Heart left ventricle (tissue), 13 donors: ENCODE measurements at regions not wholly inside any gene's neighbourhood (a gene's known extent, or its start where the extent isn't known, plus 50 kb on each side); places are given as distances from the start of the nearest gene placed in this dataset.

Experiments used
- POLR2A ChIP-seq, 2 donors: fragments of 450-650 bp; IDR thresholded peaks; one replicate each; pipeline ENCODE4 v1.6.1; 2017; ENCODE audit warnings: antibody characterized with exemption in 2 of 2, mild to moderate bottlenecking in 2 of 2, moderate library complexity in 2 of 2
- TF ChIP-seq, protein P1 (sequence below), 12 donors: fragments of 200-600 bp; sonication (generic) in 4 of 12; IDR thresholded peaks; one replicate each; pipeline versions ENCODE4 v1.5.0 to v1.8.0; 2018 to 2022; ENCODE audit warnings: antibody characterized with exemption in 12 of 12, mild to moderate bottlenecking in 5 of 12
- donor health status: ischemic (EF 13 %, LVEDD 7.1; RV severe dilation, severe dysfunction).
- donor health status: DM: no; HTN: yes; CAD: no.
- donor health status: DM: no; HTN: no; CAD: no.
- donor health status: ischemic (EF 25% LVEDD 6.9; RV normal size, moderate dysfunction).
- donor health status: ischemic (EF 25% LVEDD 5.7; RV mildly dilated, moderate dysfunction).
- donor health status: ischemic (EF 35%, LVEDD 5.7; RV mildly dilated, moderate dysfunction).
- donor health status: nonischemic (EF 11% LVEDD 7.7; RV severe dilation, severe dysfunction).
- donor health status: DM: yes; HTN: yes; CAD: no.
- donor health status: PGD.
- donor health status: ischemic (EF 29% LVEDD 5.4; RV normal size, mild dysfunction).
- donor health status: nonischemic (EF 23%, LVEDD 6.1; RV moderate dilation, normal function).

DNA sequence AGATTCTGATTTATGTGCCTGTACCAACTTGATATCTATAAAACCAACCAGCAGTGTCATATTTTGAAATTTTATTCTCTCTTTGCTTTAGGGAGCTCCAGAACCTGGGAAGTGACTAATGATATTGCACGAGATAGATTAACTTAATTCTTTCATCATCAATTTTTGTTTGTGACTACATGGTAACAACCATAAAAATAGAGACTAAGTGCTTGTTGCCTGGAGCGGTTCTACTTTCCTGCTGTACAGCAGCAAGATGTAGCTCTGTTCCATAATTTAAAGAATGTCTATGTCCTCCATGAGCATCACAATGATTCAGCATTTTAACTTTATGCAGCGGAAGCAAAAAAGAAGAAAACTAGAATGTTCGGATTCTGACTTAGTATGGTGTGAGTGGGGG is 275.6 kb downstream of the KLF5 start:
- TF ChIP-seq, protein P1, sequence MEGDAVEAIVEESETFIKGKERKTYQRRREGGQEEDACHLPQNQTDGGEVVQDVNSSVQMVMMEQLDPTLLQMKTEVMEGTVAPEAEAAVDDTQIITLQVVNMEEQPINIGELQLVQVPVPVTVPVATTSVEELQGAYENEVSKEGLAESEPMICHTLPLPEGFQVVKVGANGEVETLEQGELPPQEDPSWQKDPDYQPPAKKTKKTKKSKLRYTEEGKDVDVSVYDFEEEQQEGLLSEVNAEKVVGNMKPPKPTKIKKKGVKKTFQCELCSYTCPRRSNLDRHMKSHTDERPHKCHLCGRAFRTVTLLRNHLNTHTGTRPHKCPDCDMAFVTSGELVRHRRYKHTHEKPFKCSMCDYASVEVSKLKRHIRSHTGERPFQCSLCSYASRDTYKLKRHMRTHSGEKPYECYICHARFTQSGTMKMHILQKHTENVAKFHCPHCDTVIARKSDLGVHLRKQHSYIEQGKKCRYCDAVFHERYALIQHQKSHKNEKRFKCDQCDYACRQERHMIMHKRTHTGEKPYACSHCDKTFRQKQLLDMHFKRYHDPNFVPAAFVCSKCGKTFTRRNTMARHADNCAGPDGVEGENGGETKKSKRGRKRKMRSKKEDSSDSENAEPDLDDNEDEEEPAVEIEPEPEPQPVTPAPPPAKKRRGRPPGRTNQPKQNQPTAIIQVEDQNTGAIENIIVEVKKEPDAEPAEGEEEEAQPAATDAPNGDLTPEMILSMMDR (IDR thresholded peaks at IDR 0.05), result no peak
- no peak for TF ChIP-seq POLR2A (IDR thresholded peaks at IDR 0.05)
